ENCODE measurements at regions not wholly inside any gene's neighbourhood (a gene's known extent, or its start where the extent isn't known, plus 50 kb on each side); places are given as distances from the start of the nearest gene placed in this dataset.

DNA sequence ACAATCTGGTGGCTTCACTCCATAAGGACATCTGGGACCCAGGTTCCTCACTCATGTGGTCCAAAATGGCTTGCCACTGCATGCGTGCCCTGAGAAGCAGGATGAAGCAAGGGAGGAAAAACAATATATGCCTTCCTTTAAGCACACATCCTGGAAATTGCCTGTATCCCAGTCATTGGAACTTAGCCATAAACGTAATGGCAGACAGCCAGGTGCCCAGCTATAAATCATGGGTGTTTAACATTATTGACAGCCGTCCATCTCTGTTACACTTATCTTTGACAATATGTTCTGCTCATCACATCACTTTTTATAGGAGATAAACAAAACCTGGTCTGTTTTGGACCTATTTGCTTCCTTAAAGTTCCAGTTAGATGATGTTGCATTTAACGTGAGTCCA lies 181.0 kb downstream of the AASDH start:
- DNase-seq (ENCODE audit: low read depth), result no peak

GRCh38 chr4:56200275-56200674 lies 187.0 kb downstream of the AASDH start:
- DNase-seq (ENCODE audit: low read depth), result no peak

DNA sequence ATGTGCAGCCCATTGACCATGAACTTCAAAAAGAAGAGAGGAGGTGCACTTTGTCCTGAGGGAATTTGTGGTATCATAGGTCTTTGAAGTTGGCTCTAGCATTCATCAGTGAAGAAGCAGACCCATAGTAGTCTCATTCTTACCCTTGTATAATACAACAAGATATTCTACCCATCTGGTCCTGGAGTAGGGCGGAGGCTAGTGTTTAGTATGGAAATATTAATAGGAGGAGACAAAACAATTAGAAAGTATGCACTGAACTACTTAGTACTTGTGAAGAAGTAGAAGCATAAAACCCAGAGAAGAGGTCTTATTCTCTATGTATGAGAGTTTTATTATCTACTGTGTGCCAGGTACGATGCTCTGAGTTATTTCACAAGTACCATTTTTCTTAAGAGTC lies 189.0 kb downstream of the AASDH start:
- DNase-seq (ENCODE audit: low read depth), result no peak

GRCh38 chr4:56197387-56197786 lies 189.9 kb downstream of the AASDH start:
- no peak for DNase-seq (ENCODE audit: low read depth)

GRCh38 chr4:56195025-56195424 lies 192.3 kb downstream of the AASDH start:
- no peak for DNase-seq (ENCODE audit: low read depth)

DNA sequence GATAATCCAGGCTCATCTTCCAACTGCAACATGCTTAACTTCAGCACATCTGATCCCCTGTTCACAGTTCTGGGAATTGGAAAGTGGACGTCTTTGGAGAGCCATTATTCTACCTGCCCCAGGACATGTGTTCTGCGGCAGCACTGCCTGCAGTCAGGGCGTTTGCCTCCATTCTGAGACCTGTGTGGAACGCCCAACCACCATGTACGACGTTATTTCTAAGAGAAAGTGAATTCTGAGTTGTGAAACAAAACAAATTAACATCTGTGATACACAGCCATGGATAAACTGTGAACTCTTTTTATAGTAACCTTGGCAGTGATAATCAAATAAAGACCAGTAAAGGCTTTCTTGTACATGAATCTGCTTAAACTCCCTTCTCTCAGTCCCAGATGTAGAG lies 195.8 kb downstream of the AASDH start:
- DNase-seq (ENCODE audit: low read depth), result no peak

GRCh38 chr4:56187688-56188087 lies 199.6 kb downstream of the AASDH start:
- no peak for DNase-seq (ENCODE audit: low read depth)

GRCh38 chr4:56186808-56187523 lies 200.3 kb downstream of the AASDH start:
- no peak for DNase-seq (ENCODE audit: low read depth)

GRCh38 chr4:56185901-56186300 lies 201.4 kb downstream of the AASDH start:
- no peak for DNase-seq (ENCODE audit: low read depth)

GRCh38 chr4:56184214-56184613 lies 203.1 kb downstream of the AASDH start:
- DNase-seq (ENCODE audit: low read depth), result no peak

DNA sequence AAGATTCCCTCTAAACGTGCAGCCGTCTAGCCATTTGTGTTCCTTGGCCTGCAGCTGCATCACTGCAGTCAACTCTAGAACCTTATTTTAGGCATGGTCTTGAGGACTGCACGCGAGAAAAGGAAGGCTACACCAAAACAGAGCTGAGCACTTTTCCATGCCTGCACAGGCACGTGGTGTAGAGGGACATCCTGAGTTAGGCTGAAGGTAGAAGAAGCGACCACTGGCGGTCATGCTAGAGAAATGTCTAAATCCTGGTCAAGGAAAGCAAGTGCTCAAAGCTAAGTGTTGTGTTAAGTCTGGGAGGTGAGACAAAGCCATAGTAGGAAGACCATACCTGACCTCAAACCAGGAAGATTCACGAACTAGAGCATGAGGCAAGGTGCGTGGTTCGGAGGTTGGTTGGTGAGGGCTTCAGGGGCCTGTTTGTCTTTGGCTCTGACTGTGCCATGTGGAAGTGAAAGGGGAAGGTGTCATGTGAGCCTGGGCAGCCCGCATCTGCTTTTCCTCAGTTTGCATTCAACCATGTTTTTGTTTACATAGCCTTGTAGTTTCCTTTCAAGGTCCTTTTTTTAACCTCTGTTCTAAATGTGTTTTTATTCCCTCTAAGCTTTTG lies 203.8 kb downstream of the AASDH start:
- DNase-seq (ENCODE audit: low read depth), result no peak

DNA sequence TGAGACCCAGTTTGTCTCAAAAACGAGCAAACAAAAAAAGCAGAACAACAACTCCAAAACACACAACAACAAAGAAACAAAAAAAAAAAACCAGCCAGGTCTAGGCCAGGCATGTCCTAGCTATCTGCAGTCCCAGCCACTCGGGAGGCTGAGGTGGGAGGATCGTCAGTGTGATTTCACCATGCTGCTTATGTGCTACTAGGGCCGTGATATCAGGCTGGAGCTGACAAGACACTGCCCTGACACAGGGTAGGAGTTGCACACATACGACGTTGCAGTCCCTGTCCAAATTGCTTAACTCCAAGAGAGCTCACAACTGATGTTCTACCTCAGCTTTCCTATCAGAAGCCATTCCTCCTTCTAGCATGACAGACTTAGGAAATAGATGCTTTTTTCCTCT lies 204.9 kb downstream of the AASDH start:
- no peak for DNase-seq (ENCODE audit: low read depth)

DNA sequence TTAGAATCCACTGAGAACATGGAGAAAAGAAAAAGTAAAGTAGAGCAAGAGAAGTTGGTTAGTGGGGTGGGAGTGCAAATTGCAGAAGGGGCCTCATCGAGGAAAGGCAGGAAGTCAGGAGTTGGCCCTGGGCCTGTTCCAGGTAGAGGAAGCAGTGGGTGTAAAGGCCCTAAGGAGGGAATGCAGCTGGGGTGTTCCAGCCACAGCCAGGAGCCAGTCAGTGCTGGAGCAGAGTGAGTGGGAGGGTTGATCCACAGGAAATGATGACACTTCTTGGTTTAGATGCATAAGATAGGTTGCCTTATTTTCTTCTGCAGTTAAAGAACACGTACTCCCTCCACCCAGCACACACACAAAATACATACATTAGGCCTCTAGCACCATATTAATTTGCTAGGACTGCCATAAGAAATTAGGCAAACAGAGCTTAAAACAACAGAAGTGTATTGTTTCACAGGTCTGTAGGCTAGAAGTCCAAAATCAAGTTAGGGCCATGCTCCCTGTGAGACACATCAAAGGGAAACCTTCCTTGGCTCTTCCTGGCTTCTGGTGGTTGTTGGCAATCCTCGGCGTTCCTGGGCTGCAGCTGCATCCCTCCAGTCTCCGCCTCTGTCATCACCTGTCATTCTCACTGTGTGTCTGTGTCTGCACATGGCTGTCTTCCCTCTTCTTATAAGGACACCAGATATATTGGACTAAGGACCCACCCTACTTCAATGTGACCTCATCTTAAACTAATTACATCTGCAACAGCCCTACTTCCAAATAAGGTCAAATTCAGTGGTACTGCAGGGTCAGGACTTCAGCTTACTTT lies 205.9 kb downstream of the AASDH start:
- no peak for DNase-seq (ENCODE audit: low read depth)

DNA sequence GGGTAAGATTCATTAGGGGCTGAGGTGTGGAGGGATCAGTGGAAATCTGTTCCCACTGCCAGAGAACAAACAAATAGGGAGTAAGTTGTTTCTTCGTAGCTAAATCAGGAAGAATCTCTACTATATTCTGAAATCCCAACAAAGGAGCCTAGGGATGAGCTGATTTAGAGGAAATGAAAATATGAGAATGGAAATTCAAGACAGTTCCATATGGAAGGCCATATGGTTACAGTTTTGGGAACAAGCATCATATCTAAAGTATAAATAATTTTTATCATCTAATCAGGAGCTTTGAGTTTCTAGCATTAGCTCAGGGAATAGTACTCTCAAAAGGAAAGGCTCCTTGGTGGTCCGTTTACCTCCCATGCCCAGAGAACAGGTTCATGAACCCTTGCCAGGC lies 218.2 kb downstream of the AASDH start:
- no peak for DNase-seq (ENCODE audit: low read depth)

- no peak for DNase-seq (ENCODE audit: low read depth)
Measured at GRCh38 chr4:56164907-56165306, 216.2 kb downstream of the CEP135 start.

GRCh38 chr4:56160636-56161035 lies 211.9 kb downstream of the CEP135 start:
- no peak for DNase-seq (ENCODE audit: low read depth)

GRCh38 chr4:56158483-56158882 lies 209.7 kb downstream of the CEP135 start:
- peak; percentile 6 for DNase-seq (ENCODE audit: low read depth)

DNA sequence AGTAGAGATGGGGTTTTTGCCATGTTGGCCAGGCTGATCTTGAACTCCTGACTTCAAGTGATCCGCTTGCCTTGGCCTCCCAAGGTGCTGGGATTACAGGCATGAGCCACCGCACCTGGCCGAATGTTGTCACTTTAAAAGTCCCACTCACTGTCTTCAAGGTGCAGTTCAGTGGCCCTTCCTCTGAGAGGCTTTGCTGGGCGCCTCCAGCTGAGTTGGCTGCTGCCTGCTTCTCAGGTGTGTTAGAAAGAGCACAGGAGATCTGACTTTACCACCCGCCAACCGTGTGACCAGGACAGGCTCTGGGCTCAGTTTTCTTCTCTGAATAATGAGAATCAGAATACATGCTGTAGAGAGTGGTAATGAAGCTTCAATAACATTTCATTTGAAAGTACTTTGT lies 207.4 kb downstream of the CEP135 start:
- DNase-seq (ENCODE audit: low read depth), result no peak

DNA sequence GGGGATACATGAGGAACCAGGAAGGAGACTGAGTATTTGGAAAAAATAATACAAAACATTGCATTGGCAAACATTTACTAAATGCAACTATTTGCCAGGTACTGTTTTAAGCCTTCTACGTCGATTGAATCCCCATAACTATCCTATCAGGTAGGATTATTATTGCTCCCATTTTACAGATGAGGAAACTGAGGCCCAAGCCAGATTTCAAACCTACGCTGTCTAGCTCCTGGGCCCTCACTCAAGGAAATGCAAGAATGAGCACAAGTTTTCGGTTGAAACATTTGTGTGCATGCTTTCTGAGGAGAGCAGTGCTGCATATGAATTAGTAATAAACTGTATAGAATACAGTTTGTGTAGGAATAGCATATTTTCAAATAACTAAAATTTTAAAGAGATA lies 206.7 kb downstream of the CEP135 start:
- no peak for DNase-seq (ENCODE audit: low read depth)

DNA sequence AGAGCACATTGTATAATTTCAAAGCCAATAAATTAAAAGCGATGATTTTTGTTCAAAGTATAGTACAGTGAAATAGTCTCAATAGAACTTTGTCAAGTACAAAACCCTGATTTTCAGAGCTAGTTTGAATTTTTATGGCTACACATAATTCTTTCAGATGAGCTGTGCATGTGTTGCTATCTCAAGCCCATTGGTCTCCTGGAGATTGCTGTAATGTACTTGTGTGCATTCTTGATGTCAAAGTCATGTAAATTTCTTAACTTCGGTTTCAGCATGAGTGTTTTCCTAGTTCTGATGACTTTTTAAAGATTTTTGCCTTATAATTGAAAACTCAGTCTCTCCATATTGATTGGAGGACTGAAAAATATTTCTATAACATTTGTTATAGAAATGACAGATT lies 200.8 kb downstream of the CEP135 start:
- no peak for DNase-seq (ENCODE audit: low read depth)

DNA sequence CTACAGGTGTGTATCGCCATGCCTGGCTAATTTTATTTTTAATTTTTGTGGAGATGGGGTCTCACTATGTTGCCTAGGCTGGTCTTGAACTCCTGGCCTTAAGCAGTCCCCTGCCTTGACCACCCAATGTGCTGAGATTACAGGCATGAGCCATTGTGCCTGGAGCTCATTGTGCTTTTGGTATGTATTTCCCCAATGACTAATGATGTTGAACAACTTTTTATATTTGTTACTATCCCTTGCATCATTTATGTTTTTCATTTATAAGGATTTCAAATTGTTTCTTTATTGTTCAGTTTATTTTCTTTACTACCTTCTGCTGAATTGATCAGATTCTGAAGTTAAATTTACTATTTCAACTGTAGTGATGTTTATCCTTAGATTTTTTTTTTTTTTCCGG lies 199.7 kb downstream of the CEP135 start:
- DNase-seq (ENCODE audit: low read depth), result no peak

GRCh38 chr4:56147371-56147770 lies 198.6 kb downstream of the CEP135 start:
- no peak for DNase-seq (ENCODE audit: low read depth)

GRCh38 chr4:56146956-56147355 lies 198.2 kb downstream of the CEP135 start:
- no peak for DNase-seq (ENCODE audit: low read depth)

Data from stimulated activated CD4-positive, alpha-beta T cell treated with anti-CD3 and anti-CD28 coated beads, Interleukin-2, amount 100 ng/mL, for 4 hours (primary cell).